Spleen (tissue), 11 donors: ENCODE measurements at regions not wholly inside any gene's neighbourhood (a gene's known extent, or its start where the extent isn't known, plus 50 kb on each side); places are given as distances from the start of the nearest gene placed in this dataset.
"Not testable (repeated sequence)": the region's sequence is repeated elsewhere in the genome, so short reads cannot be mapped to it uniquely, and the experiment has no call there.

ENCODE experiments used
- DNase-seq: peaks from one replicate; pipeline ENCODE4 v3.0.0-alpha.2; 2020
- H3K27ac ChIP-seq, 8 donors: fragments of 200-600 bp; sonication (generic) in 7 of 8; 1 replicate in 4 of 8; 2 replicates in 4 of 8; pipeline versions ENCODE4 v1.5.0 to v1.8.0; 2016 to 2021; ENCODE audit warnings: inconsistent platforms in 4 of 8, mild to moderate bottlenecking in 4 of 8, moderate library complexity in 1 of 8
- H3K27me3 ChIP-seq, 7 donors: fragments of 200-600 bp; sonication (generic) in 6 of 7; replicated peaks in 1 of 7; 1 replicate in 4 of 7; 2 replicates in 3 of 7; pipeline versions ENCODE4 v1.5.0 to v1.8.0; 2016 to 2021; ENCODE audit warnings: inconsistent platforms in 3 of 7, mild to moderate bottlenecking in 1 of 7
- H3K36me3 ChIP-seq, 6 donors: fragments of 200-600 bp; sonication (generic) in 5 of 6; 1 replicate in 4 of 6; 2 replicates in 2 of 6; pipeline versions ENCODE4 v1.5.0 to v1.8.0; 2016 to 2021; ENCODE audit warnings: inconsistent platforms in 2 of 6
- H3K4me1 ChIP-seq, 6 donors: fragments of 200-600 bp; sonication (generic) in 5 of 6; 1 replicate in 3 of 6; 2 replicates in 3 of 6; pipeline versions ENCODE4 v1.5.0 to v1.8.0; 2016 to 2021; ENCODE audit warnings: inconsistent platforms in 3 of 6
- H3K4me3 ChIP-seq, 8 donors: fragments of 200-600 bp; sonication (generic) in 7 of 8; 1 replicate in 4 of 8; 2 replicates in 4 of 8; pipeline versions ENCODE4 v1.5.0 to v1.8.0; 2016 to 2021; ENCODE audit warnings: inconsistent platforms in 4 of 8, mild to moderate bottlenecking in 4 of 8, moderate library complexity in 2 of 8
- H3K9me3 ChIP-seq, 8 donors: fragments of 200-600 bp; sonication (generic) in 7 of 8; 1 replicate in 4 of 8; 2 replicates in 4 of 8; pipeline versions ENCODE4 v1.5.0 to v1.8.0; 2016 to 2021; ENCODE audit warnings: inconsistent platforms in 4 of 8
- CTCF ChIP-seq, 11 experiments: fragments of 200-600 bp in 7 of 11; fragments of 450-650 bp in 4 of 11; sonication (generic) in 4 of 11; IDR thresholded peaks in 8 of 11; conservative IDR thresholded peaks in 3 of 11; 1 replicate in 7 of 11; 2 replicates in 4 of 11; pipeline versions ENCODE4 v1.4.0 to v1.8.0; 2016 to 2021; ENCODE audit warnings: antibody characterized with exemption in 11 of 11, inconsistent platforms in 4 of 11, mild to moderate bottlenecking in 1 of 11
- POLR2A ChIP-seq, 3 donors: fragments of 450-650 bp; IDR thresholded peaks; one replicate each; pipeline ENCODE4 v1.5.1; 2017; ENCODE audit warnings: antibody characterized with exemption in 3 of 3, mild to moderate bottlenecking in 1 of 3
- POLR2AphosphoS5 ChIP-seq, 3 donors: sonication (generic); formaldehyde crosslinking; IDR thresholded peaks; one replicate each; pipeline ENCODE4 v1.5.1; 2017; ENCODE audit warnings: antibody characterized with exemption in 3 of 3
- WGBS, 5 donors: extraction: QIAGEN DNeasy Blood & Tissue Kit in 3 of 5; methylation state at CpG; one replicate each; pipeline versions ENCODE4 v1.1.5 to v1.1.7; 2013 to 2018; 5-methylcytosine and 5-hydroxymethylcytosine counted together
- intact Hi-C: fragments of 100-400 bp; cut with DNase I; formaldehyde crosslinking; loops from one replicate; pipeline ENCODE4 v1.15.0; 2023; ENCODE audit warnings: low total_unique reads
- donor health status: healthy with polysubstance abuse.
- donor health status: DM: no; HTN: no; CAD: no; lungs with moderate emphysema.
- donor health status: DM: no; HTN: no; CAD: no.
- donor health status: Bipolar disorder and iron deficiency.
- donor health status: healthy.
- donor health status: DM: no; HTN: no; CAD: no.
- donor health status: DM: yes; HTN: yes; CAD: no.

GRCh38 chr11:101707477-101707876 lies 123.7 kb upstream of the TRPC6 start:
- TF ChIP-seq POLR2AphosphoS5 (IDR thresholded peaks at IDR 0.05) (no peak), CTCF (IDR thresholded peaks at IDR 0.05 in 8 of 11, conservative IDR thresholded peaks at IDR 0.05 in 3 of 11) (no peak), POLR2A (IDR thresholded peaks at IDR 0.05) (no peak)
- H3K9me3 ChIP-seq = peaks cover 0 to 9% (median 0%) of the 10 kb centered on the region in 8 donors
- WGBS, 5 donors = 45 to 73% (median 51%) methylated on average over 2 of the region's 2 CpGs

GRCh38 chr11:101706541-101706940 lies 122.7 kb upstream of the TRPC6 start:
- Histone ChIP-seq H3K4me3 (no peak overlapping the region), H3K27me3 (no peaks in the 10 kb centered on the region), H3K9me3 (peaks cover 0 to 4% (median 0%) of the 10 kb centered on the region in 8 donors), H3K36me3 (no peaks in the 10 kb centered on the region), H3K4me1 (no peaks in the 10 kb centered on the region), H3K27ac (no peak overlapping the region)
- no peak for DNase-seq
- intact Hi-C loops = loop anchor here (2.0 kb wide), 1 partner anchor 16 kb away; no protein-coding TSS in a partner anchor
- 79 to 94% (median 84%) methylated on average over 2 of the region's 2 CpGs for WGBS, 5 donors
- TF ChIP-seq POLR2A (IDR thresholded peaks at IDR 0.05) = no peak
- no peak for TF ChIP-seq POLR2AphosphoS5 (IDR thresholded peaks at IDR 0.05)
- TF ChIP-seq CTCF (IDR thresholded peaks at IDR 0.05 in 8 of 11, conservative IDR thresholded peaks at IDR 0.05 in 3 of 11) = no peak

More at GRCh38 chr11:101707477-101707876, 123.7 kb upstream of the TRPC6 start:
- intact Hi-C loops = loop anchor here (2.0 kb wide), 1 partner anchor 17 kb away; no protein-coding TSS in a partner anchor
- Histone ChIP-seq H3K27ac (no peak overlapping the region), H3K27me3 (no peaks in the 10 kb centered on the region), H3K36me3 (no peaks in the 10 kb centered on the region), H3K4me3 (no peak overlapping the region), H3K4me1 (no peaks in the 10 kb centered on the region)
- DNase-seq = no peak

- TF ChIP-seq POLR2AphosphoS5 (IDR thresholded peaks at IDR 0.05) (no peak), CTCF (IDR thresholded peaks at IDR 0.05 in 8 of 11, conservative IDR thresholded peaks at IDR 0.05 in 3 of 11) (no peak), POLR2A (IDR thresholded peaks at IDR 0.05) (no peak)
- Histone ChIP-seq H3K4me1 (no peaks in the 10 kb centered on the region), H3K27me3 (no peaks in the 10 kb centered on the region), H3K36me3 (no peaks in the 10 kb centered on the region), H3K27ac (no peak overlapping the region), H3K9me3 (no peaks in the 10 kb centered on the region), H3K4me3 (no peak overlapping the region)
- 38 to 79% (median 60%) methylated on average over 1 of the region's 1 CpG for WGBS, 5 donors
- intact Hi-C loops = loop anchor here (2.0 kb wide), 1 partner anchor 15 kb away; no protein-coding TSS in a partner anchor
- no peak for DNase-seq
Observed at GRCh38 chr11:101705972-101706371, 122.2 kb upstream of the TRPC6 start.

- H3K4me3 ChIP-seq, H3K27me3 ChIP-seq: not testable (repeated sequence)
- no CpG with 5 or more reads among the region's 3 CpGs for WGBS, 5 donors
Observed at GRCh38 chr11:101694869-101695268, 111.1 kb upstream of the TRPC6 start.

GRCh38 chr11:101692980-101693379 lies 109.2 kb upstream of the TRPC6 start:
- Histone ChIP-seq H3K9me3 (peaks cover 0 to 21% (median 9%) of the 10 kb centered on the region in 8 donors), H3K4me3 (no peak overlapping the region), H3K4me1 (no peaks in the 10 kb centered on the region), H3K36me3 (no peaks in the 10 kb centered on the region), H3K27me3 (no peaks in the 10 kb centered on the region), H3K27ac (no peak overlapping the region)
- 57 to 79% (median 65%) methylated on average over 1 of the region's 1 CpG for WGBS, 5 donors
- TF ChIP-seq POLR2A (IDR thresholded peaks at IDR 0.05) (no peak), POLR2AphosphoS5 (IDR thresholded peaks at IDR 0.05) (no peak), CTCF (IDR thresholded peaks at IDR 0.05 in 8 of 11, conservative IDR thresholded peaks at IDR 0.05 in 3 of 11) (no peak)
- intact Hi-C loops = no loop called here
- DNase-seq = no peak

More at GRCh38 chr11:101694869-101695268, 111.1 kb upstream of the TRPC6 start:
- peaks cover 0 to 17% (median 9%) of the 10 kb centered on the region in 8 donors for H3K9me3 ChIP-seq
- DNase-seq, intact Hi-C loops, H3K36me3 ChIP-seq, H3K4me1 ChIP-seq, H3K27ac ChIP-seq: not testable (repeated sequence)
